ENCODE measurements at regions not wholly inside any gene's neighbourhood (a gene's known extent, or its start where the extent isn't known, plus 50 kb on each side); places are given as distances from the start of the nearest gene placed in this dataset.

DNA sequence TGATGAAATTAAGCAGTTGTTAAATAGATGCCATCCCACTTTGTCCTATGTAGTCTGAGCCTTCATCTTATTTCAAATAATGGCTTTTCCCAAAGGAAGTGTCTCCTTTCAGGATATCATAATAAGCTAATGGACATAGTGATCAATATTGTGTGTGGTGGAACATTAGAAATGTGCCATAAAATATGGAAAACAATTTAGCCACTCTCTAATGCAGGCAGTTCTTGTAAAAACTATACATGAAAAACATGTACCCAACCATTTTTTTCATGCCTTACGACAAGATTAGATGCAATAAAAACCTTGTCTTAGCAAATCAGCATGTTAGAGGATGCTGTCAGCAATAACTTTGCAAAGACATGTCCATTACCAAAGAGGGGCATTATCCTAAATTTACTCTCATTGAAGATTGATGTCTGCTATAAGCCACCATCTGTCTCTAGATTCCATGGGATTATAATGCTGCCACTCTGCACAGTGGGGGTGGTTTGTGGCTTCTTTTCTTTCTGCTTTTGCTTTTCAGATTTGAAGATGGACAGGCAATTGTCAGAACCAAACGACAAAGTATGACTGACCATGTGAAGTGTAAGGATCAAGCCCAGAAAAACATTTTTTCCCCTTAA is 724.0 kb upstream of the ZNF608 start:
- ChIA-PET POLR2A (no interaction called here), CTCF (interaction anchor here (0.6 kb wide), 1 partner anchor 13 kb away, joined by 3 read pairs; no protein-coding TSS in a partner anchor)
- no peak for DNase-seq (ENCODE audit: extremely low spot score)
- TF ChIP-seq, protein P1, sequence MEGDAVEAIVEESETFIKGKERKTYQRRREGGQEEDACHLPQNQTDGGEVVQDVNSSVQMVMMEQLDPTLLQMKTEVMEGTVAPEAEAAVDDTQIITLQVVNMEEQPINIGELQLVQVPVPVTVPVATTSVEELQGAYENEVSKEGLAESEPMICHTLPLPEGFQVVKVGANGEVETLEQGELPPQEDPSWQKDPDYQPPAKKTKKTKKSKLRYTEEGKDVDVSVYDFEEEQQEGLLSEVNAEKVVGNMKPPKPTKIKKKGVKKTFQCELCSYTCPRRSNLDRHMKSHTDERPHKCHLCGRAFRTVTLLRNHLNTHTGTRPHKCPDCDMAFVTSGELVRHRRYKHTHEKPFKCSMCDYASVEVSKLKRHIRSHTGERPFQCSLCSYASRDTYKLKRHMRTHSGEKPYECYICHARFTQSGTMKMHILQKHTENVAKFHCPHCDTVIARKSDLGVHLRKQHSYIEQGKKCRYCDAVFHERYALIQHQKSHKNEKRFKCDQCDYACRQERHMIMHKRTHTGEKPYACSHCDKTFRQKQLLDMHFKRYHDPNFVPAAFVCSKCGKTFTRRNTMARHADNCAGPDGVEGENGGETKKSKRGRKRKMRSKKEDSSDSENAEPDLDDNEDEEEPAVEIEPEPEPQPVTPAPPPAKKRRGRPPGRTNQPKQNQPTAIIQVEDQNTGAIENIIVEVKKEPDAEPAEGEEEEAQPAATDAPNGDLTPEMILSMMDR (IDR thresholded peaks at IDR 0.05; ENCODE audit: control extremely low read depth, extremely low read depth, low read depth, missing control alignments): no peak

- POLR2A ChIA-PET: no interaction called here
- CTCF ChIA-PET: interaction anchor here (1.5 kb wide), 1 partner anchor 9 kb away, joined by 3 read pairs; no protein-coding TSS in a partner anchor
These were observed 730.6 kb upstream of the ZNF608 start for GRCh38 chr5:125476901-125477585.

GRCh38 chr5:125477586-125477975 is 731.1 kb upstream of the ZNF608 start:
- ChIA-PET CTCF (interaction anchor here (1.5 kb wide), 1 partner anchor 9 kb away, joined by 3 read pairs; no protein-coding TSS in a partner anchor), POLR2A (no interaction called here)
- DNase-seq (ENCODE audit: extremely low spot score): no peak
- TF ChIP-seq, protein P1 (IDR thresholded peaks at IDR 0.05; ENCODE audit: control extremely low read depth, extremely low read depth, low read depth, missing control alignments): no peak

More at GRCh38 chr5:125476901-125477585, 730.6 kb upstream of the ZNF608 start:
- no peak for DNase-seq (ENCODE audit: extremely low spot score)
- TF ChIP-seq, protein P1 (IDR thresholded peaks at IDR 0.05; ENCODE audit: control extremely low read depth, extremely low read depth, low read depth, missing control alignments): no peak

DNA sequence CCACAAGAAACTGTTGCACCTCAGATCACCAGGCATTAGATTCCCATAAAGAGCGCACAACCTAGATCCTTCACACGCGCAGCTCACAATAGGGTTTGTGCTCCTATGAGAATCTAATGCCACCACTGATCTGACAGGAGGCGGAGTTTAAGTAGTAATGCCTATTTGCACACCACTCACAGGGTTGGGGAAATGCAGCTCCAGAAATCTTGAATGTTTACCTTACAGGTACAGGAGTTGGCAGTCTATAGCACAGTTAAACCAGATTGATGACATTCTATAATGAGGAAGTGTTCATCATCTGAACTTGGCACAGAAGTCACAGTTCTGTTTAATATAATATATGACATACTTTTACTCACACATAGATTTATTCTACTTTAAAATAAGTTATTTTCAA is 732.2 kb upstream of the ZNF608 start:
- no peak for DNase-seq (ENCODE audit: extremely low spot score)
- ChIA-PET CTCF (interaction anchor here (1.1 kb wide), 1 partner anchor 11 kb away, joined by 3 read pairs; no protein-coding TSS in a partner anchor), POLR2A (no interaction called here)
- TF ChIP-seq, protein P1 (IDR thresholded peaks at IDR 0.05; ENCODE audit: control extremely low read depth, extremely low read depth, low read depth, missing control alignments): no peak

DNA sequence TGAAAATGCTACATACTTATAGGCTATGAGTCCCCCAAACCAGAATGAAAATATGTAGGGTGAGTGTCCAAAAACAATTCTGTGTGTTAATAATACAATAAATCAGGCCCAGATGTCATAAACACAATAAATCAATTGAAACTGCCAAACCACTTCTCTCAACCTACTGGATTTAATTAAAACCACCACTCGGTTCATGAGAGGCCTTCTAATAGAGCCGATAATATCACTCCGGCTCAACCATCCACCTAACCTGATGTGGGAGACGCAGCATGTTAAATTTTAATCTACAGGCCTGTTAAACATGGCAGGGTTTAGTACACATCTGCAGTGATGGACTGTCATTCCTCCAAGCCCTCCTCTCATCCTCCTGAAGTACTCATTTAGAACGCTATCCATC is 734.5 kb upstream of the ZNF608 start:
- CTCF ChIA-PET: no interaction called here

More for the DNA sequence above, 734.5 kb upstream of the ZNF608 start:
- TF ChIP-seq, protein P1 (IDR thresholded peaks at IDR 0.05; ENCODE audit: control extremely low read depth, extremely low read depth, low read depth, missing control alignments): no peak
- POLR2A ChIA-PET: no interaction called here
- DNase-seq (ENCODE audit: extremely low spot score): no peak

Measured in GM10248 (cell line).